HCT116 (cell line): ENCODE measurements at regions not wholly inside any gene's neighbourhood (a gene's known extent, or its start where the extent isn't known, plus 50 kb on each side); places are given as distances from the start of the nearest gene placed in this dataset.

ENCODE experiments used
- ATAC-seq: fragments of 200-7000 bp; cut with Tn5 transposase; 2 replicates; pipeline ENCODE4 v1.9.1; 2020; ENCODE audit warnings: mild to moderate bottlenecking, moderate library complexity
- BruUV-seq: library from RNA; stranded (reverse); fragments of 400-500 nt; replicated peaks from 2 replicates; lab custom pipeline; 2021; lab: Mats Ljungman, UMichigan
- CTCF ChIA-PET: fragments of 300-600 bp; sonication (Branson Sonifier 250); formaldehyde crosslinking; loops from one replicate; lab custom pipeline; 2021; ENCODE audit warnings: antibody characterized with exemption; lab: Charles Lee
- POLR2A ChIA-PET: fragments of 300-600, 350-600 bp; sonication (Branson Sonifier 250); formaldehyde crosslinking; loops from one replicate; lab custom pipeline; 2021; ENCODE audit warnings: antibody characterized with exemption; lab: Charles Lee
- RAD21 ChIA-PET, 2 experiments: fragments of 300-600 bp; sonication (Branson Sonifier 250); formaldehyde crosslinking; loops; one replicate each; lab custom pipeline; 2023; ENCODE audit warnings: low total read pairs in 2 of 2; ENCODE audit not compliant: uncharacterized antibody in 2 of 2, unreplicated experiment in 2 of 2, low non-redundant PET in 1 of 2; lab: Charles Lee
- DNase-seq: peaks from one replicate; pipeline ENCODE4 v3.0.0-alpha.2; 2010; ENCODE audit warnings: low read depth, low spot score
- H2AFZ ChIP-seq: fragments of 200-600 bp; shearing (Covaris generic), sonication (generic); 2 replicates; pipeline ENCODE4 v1.6.1; 2017; ENCODE audit warnings: low read depth, mixed run types, mixed read lengths, antibody characterized with exemption, low read length; ENCODE audit not compliant: poor library complexity, severe bottlenecking
- H3K27ac ChIP-seq: 2 replicates; pipeline ENCODE4 v1.5.1; 2012; ENCODE audit warnings: low read depth, low read length
- H3K27me3 ChIP-seq: fragments of 200-600 bp; sonication (generic); 2 replicates; pipeline ENCODE4 v1.6.1; 2016; ENCODE audit warnings: mixed run types, low read length, mixed read lengths; ENCODE audit not compliant: insufficient read depth
- H3K36me3 ChIP-seq, 2 experiments: fragments of 200-500 bp in 1 of 2; fragments of 200-600 bp in 1 of 2; sonication (Bioruptor generic) in 1 of 2; sonication (generic) in 1 of 2; 2 replicates each; pipeline versions ENCODE4 v1.5.1 to v1.6.1; 2014 to 2016; ENCODE audit warnings: low read length in 2 of 2, inconsistent platforms in 1 of 2, mixed read lengths in 1 of 2, mixed run types in 1 of 2; ENCODE audit not compliant: insufficient read depth in 2 of 2, control insufficient read depth in 1 of 2
- H3K4me1 ChIP-seq, 2 experiments: fragments of 200-600 bp in 1 of 2; sonication (generic) in 1 of 2; 2 replicates each; pipeline versions ENCODE4 v1.5.1 to v1.6.1; 2012 to 2017; ENCODE audit warnings: low read length in 2 of 2, inconsistent platforms in 1 of 2, mild to moderate bottlenecking in 1 of 2, mixed read lengths in 1 of 2, mixed run types in 1 of 2, moderate library complexity in 1 of 2; ENCODE audit not compliant: insufficient read depth in 2 of 2, control insufficient read depth in 1 of 2
- H3K4me2 ChIP-seq: fragments of 200-600 bp; sonication (generic); 2 replicates; pipeline ENCODE4 v1.6.1; 2017; ENCODE audit warnings: mixed run types, low read length, mixed read lengths
- H3K4me3 ChIP-seq, 2 experiments: fragments of 200-600 bp in 1 of 2; sonication (generic) in 1 of 2; replicated peaks in 1 of 2; 2 replicates each; pipeline ENCODE4 v1.5.1; 2011 to 2016; ENCODE audit warnings: low read length in 2 of 2, control low read depth in 1 of 2, low read depth in 1 of 2, mild to moderate bottlenecking in 1 of 2, mixed read lengths in 1 of 2, mixed run types in 1 of 2
- H3K79me2 ChIP-seq: fragments of 200-600 bp; sonication (generic); 2 replicates; pipeline ENCODE4 v1.6.1; 2017; ENCODE audit warnings: mild to moderate bottlenecking, mixed run types, low read length, moderate library complexity, mixed read lengths; ENCODE audit not compliant: insufficient read depth
- H3K9ac ChIP-seq: fragments of 200-600 bp; sonication (generic); 2 replicates; pipeline ENCODE4 v1.6.1; 2016; ENCODE audit warnings: low read length, mixed read lengths
- H3K9me2 ChIP-seq: fragments of 200-600 bp; sonication (generic), shearing (Covaris generic); 2 replicates; pipeline ENCODE4 v1.6.1; 2017; ENCODE audit warnings: mixed run types, mild to moderate bottlenecking, moderate library complexity; ENCODE audit not compliant: insufficient read depth
- H3K9me3 ChIP-seq, 2 experiments: fragments of 200-500 bp in 1 of 2; fragments of 200-600 bp in 1 of 2; sonication (Bioruptor generic) in 1 of 2; sonication (generic) in 1 of 2; 2 replicates each; pipeline ENCODE4 v1.6.1; 2014 to 2017; ENCODE audit warnings: low read length in 2 of 2, mixed read lengths in 2 of 2, inconsistent platforms in 1 of 2, low read depth in 1 of 2, mild to moderate bottlenecking in 1 of 2, mixed run types in 1 of 2, moderate library complexity in 1 of 2; ENCODE audit not compliant: control insufficient read depth in 1 of 2, insufficient read depth in 1 of 2
- H4K20me1 ChIP-seq: fragments of 200-600 bp; sonication (generic), shearing (Covaris generic); 2 replicates; pipeline ENCODE4 v1.6.1; 2017; ENCODE audit warnings: mixed run types, mild to moderate bottlenecking, moderate library complexity; ENCODE audit not compliant: insufficient read depth
- CBX3 ChIP-seq: IDR thresholded peaks from 2 replicates; pipeline ENCODE4 v1.6.1; 2012; ENCODE audit warnings: low read depth
- EZH2phosphoT487 ChIP-seq: fragments of 200-600 bp; IDR thresholded peaks from 2 replicates; pipeline ENCODE4 v1.6.1; 2018; ENCODE audit warnings: antibody characterized with exemption, borderline replicate concordance
- POLR2A ChIP-seq: IDR thresholded peaks from 2 replicates; pipeline ENCODE4 v1.7.0; 2011; ENCODE audit warnings: borderline replicate concordance; ENCODE audit not compliant: insufficient read depth, insufficient read length; ENCODE audit errors: extremely low read depth
- RAD21 ChIP-seq: IDR thresholded peaks from 2 replicates; pipeline ENCODE4 v1.6.1; 2012; ENCODE audit warnings: low read depth, mild to moderate bottlenecking
- SIN3A ChIP-seq: IDR thresholded peaks from 2 replicates; pipeline ENCODE4 v1.6.1; 2012; ENCODE audit warnings: low read depth
- SP1 ChIP-seq: IDR thresholded peaks from 2 replicates; pipeline ENCODE4 v1.6.1; 2012; ENCODE audit warnings: low read depth
- TCF7L2 ChIP-seq: IDR thresholded peaks from 2 replicates; pipeline ENCODE4 v1.7.0; 2011; ENCODE audit warnings: borderline replicate concordance, inconsistent platforms; ENCODE audit not compliant: insufficient read depth, insufficient read length; ENCODE audit errors: extremely low read depth
- ZNF274 ChIP-seq: fragments of 200-500 bp; sonication (Bioruptor generic); IDR thresholded peaks from 2 replicates; pipeline ENCODE4 v1.6.1; 2014; ENCODE audit warnings: mild to moderate bottlenecking, low read depth, low read length, inconsistent platforms
- intact Hi-C: fragments of 100-400 bp; cut with micrococcal nuclease; formaldehyde crosslinking; loops from 2 replicates; pipeline ENCODE4 v1.10.0; 2022
- TF ChIP-seq, protein P1 (sequence below): IDR thresholded peaks from 2 replicates; pipeline ENCODE4 v1.6.1; 2011; ENCODE audit warnings: mild to moderate bottlenecking, low read length, moderate library complexity; ENCODE audit not compliant: insufficient replicate concordance; ENCODE audit errors: extremely low read depth
- TF ChIP-seq, protein P2 (sequence below), 3 experiments: fragments of 200-600 bp in 1 of 3; sonication (generic) in 1 of 3; IDR thresholded peaks in 2 of 3; conservative IDR thresholded peaks in 1 of 3; 2 replicates each; pipeline ENCODE4 v1.5.1; 2012 to 2017; ENCODE audit warnings: low read depth in 2 of 3, low read length in 2 of 3, antibody characterized with exemption in 1 of 3, borderline replicate concordance in 1 of 3, control low read depth in 1 of 3, mild to moderate bottlenecking in 1 of 3, mixed read lengths in 1 of 3, mixed run types in 1 of 3, moderate library complexity in 1 of 3; ENCODE audit not compliant: insufficient read depth in 1 of 3

DNA sequence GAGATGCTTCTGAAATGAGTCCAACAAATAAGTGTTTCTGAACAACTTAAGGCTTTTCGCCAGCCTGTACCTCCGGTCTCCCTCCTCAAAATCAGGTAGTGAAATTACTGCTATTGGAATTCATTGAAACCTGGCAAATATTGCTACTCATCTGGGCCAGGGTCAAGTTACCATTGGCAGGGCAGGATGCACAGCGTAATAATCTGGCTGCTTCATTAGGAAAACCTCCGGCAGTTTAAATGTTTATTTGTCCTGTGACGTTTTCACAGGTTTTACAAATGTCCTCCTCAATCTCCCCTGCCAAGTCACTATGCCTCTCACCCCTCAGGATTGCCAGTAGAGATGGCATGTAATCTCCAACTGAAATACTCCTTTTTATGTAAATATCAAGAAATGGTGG lies 92.6 kb upstream of the KDR start:
- Histone ChIP-seq H3K27me3 (no peaks in the 10 kb centered on the region), H3K79me2 (no peaks in the 10 kb centered on the region), H3K4me3 (no peak overlapping the region), H3K36me3 (no peaks in the 10 kb centered on the region), H4K20me1 (no peaks in the 10 kb centered on the region), H3K4me1 (peaks cover 0 to 3% of the 10 kb centered on the region in 2 experiments; a peak in 1 of 4 replicates), H3K4me2 (no peak overlapping the region), H2AFZ (no peak overlapping the region), H3K27ac (no peak overlapping the region), H3K9ac (no peak overlapping the region), H3K9me3 (no peaks in the 10 kb centered on the region), H3K9me2 (no peaks in the 10 kb centered on the region)
- no peak for TF ChIP-seq ZNF274
- no TSS peak for BruUV-seq
- POLR2A ChIA-PET = no interaction called here
- DNase-seq (no peak), ATAC-seq (no peak)
- CTCF ChIA-PET = no interaction called here
- RAD21 ChIA-PET = no interaction called here
- intact Hi-C loops = no loop called here

DNA sequence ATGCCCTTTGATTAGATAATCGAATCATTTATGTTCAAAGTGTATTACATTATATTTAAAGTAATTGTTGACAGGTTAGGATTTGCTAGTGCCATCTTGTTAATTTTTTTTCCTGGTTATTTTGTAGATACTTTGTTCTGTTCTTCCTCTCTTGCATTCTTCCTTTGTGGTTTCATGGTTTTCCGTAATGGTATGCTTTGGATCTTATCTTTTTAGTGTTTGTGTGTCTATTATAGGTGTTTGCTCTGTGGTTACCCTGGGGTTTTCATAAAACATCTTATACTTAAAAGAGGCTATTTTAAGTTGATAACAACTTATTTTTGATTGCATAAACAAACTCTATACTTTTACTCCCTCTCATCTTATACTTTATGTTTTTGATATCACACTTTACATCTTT lies 108.2 kb upstream of the SRD5A3 start:
- no peak for DNase-seq
- BruUV-seq = no TSS peak
- Histone ChIP-seq H3K4me1 (no peaks in the 10 kb centered on the region), H3K27ac (no peak overlapping the region), H3K27me3 (no peaks in the 10 kb centered on the region), H4K20me1 (no peaks in the 10 kb centered on the region), H3K4me2 (no peak overlapping the region), H3K4me3 (no peak overlapping the region), H3K9ac (no peak overlapping the region), H3K9me2 (no peaks in the 10 kb centered on the region), H3K79me2 (no peaks in the 10 kb centered on the region), H3K36me3 (no peaks in the 10 kb centered on the region), H2AFZ (no peak overlapping the region), H3K9me3 (no peaks in the 10 kb centered on the region)
- RAD21 ChIA-PET = no interaction called here
- POLR2A ChIA-PET = no interaction called here
- intact Hi-C loops = no loop called here
- TF ChIP-seq TCF7L2 = no peak
- TF ChIP-seq, protein P1, sequence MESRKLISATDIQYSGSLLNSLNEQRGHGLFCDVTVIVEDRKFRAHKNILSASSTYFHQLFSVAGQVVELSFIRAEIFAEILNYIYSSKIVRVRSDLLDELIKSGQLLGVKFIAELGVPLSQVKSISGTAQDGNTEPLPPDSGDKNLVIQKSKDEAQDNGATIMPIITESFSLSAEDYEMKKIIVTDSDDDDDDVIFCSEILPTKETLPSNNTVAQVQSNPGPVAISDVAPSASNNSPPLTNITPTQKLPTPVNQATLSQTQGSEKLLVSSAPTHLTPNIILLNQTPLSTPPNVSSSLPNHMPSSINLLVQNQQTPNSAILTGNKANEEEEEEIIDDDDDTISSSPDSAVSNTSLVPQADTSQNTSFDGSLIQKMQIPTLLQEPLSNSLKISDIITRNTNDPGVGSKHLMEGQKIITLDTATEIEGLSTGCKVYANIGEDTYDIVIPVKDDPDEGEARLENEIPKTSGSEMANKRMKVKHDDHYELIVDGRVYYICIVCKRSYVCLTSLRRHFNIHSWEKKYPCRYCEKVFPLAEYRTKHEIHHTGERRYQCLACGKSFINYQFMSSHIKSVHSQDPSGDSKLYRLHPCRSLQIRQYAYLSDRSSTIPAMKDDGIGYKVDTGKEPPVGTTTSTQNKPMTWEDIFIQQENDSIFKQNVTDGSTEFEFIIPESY = no peak
- no peak for TF ChIP-seq SIN3A
- no peak for TF ChIP-seq CBX3
- TF ChIP-seq, protein P2, sequence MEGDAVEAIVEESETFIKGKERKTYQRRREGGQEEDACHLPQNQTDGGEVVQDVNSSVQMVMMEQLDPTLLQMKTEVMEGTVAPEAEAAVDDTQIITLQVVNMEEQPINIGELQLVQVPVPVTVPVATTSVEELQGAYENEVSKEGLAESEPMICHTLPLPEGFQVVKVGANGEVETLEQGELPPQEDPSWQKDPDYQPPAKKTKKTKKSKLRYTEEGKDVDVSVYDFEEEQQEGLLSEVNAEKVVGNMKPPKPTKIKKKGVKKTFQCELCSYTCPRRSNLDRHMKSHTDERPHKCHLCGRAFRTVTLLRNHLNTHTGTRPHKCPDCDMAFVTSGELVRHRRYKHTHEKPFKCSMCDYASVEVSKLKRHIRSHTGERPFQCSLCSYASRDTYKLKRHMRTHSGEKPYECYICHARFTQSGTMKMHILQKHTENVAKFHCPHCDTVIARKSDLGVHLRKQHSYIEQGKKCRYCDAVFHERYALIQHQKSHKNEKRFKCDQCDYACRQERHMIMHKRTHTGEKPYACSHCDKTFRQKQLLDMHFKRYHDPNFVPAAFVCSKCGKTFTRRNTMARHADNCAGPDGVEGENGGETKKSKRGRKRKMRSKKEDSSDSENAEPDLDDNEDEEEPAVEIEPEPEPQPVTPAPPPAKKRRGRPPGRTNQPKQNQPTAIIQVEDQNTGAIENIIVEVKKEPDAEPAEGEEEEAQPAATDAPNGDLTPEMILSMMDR (IDR thresholded peaks at IDR 0.05 in 2 of 3, conservative IDR thresholded peaks at IDR 0.05 in 1 of 3; ENCODE audit: borderline replicate concordance in 1 of 3, insufficient read depth in 1 of 3, low read depth in 2 of 3, low read length in 2 of 3) = no peak
- no peak for TF ChIP-seq POLR2A
- TF ChIP-seq RAD21 = no peak
- no peak for TF ChIP-seq EZH2phosphoT487
- no peak for TF ChIP-seq SP1
- no peak for ATAC-seq
- CTCF ChIA-PET = no interaction called here
